K562 (cell line): ENCODE measurements at regions not wholly inside any gene's neighbourhood (a gene's known extent, or its start where the extent isn't known, plus 50 kb on each side); places are given as distances from the start of the nearest gene placed in this dataset.

Experiments used
- JUN ChIP-seq, 2 experiments: sonication (generic) in 1 of 2; formaldehyde crosslinking in 1 of 2; IDR thresholded peaks; 2 replicates each; pipeline versions ENCODE4 v1.6.1 to v1.8.0; 2012 to 2022; ENCODE audit warnings: borderline replicate concordance in 2 of 2, mild to moderate bottlenecking in 2 of 2, improper control_type of control experiment in 1 of 2, low read depth in 1 of 2, low read length in 1 of 2, missing genetic modification reagents in 1 of 2
- KDM1A ChIP-seq, 2 experiments: fragments of 450-650 bp; IDR thresholded peaks; 2 replicates each; pipeline ENCODE4 v1.6.1; 2016; ENCODE audit warnings: mild to moderate bottlenecking in 2 of 2
- RAD21 ChIP-seq, 2 experiments: fragments of 250-450 bp in 1 of 2; fragments of 450-650 bp in 1 of 2; sonication (Bioruptor Pico) in 1 of 2; formaldehyde crosslinking in 1 of 2; IDR thresholded peaks in 1 of 2; conservative IDR thresholded peaks in 1 of 2; 2 replicates each; pipeline versions ENCODE4 v1.4.0 to v1.8.0; 2020 to 2022; ENCODE audit warnings: mild to moderate bottlenecking in 2 of 2, moderate library complexity in 1 of 2
- RAD51 ChIP-seq: fragments of 450-650 bp; IDR thresholded peaks from 2 replicates; pipeline ENCODE4 v1.7.1; 2016; ENCODE audit warnings: low read depth, mild to moderate bottlenecking, borderline replicate concordance
- SMC3 ChIP-seq: conservative IDR thresholded peaks from 2 replicates; pipeline ENCODE4 v1.6.1; 2011; ENCODE audit warnings: low read depth, low read length, improper control_type of control experiment; ENCODE audit not compliant: insufficient read depth
- USF2 ChIP-seq: sonication (generic); formaldehyde crosslinking; IDR thresholded peaks from 2 replicates; pipeline ENCODE4 v1.5.0; 2020; ENCODE audit warnings: missing genetic modification reagents
- ZNF143 ChIP-seq: sonication (generic); formaldehyde crosslinking; IDR thresholded peaks from 2 replicates; pipeline ENCODE4 v1.9.0; 2022; ENCODE audit warnings: mild to moderate bottlenecking, missing genetic modification reagents
- ZNF311 ChIP-seq: fragments of 250-450 bp; sonication (Bioruptor Pico); IDR thresholded peaks from 2 replicates; pipeline ENCODE4 v1.4.0; 2020; ENCODE audit warnings: mild to moderate bottlenecking, moderate library complexity
- ZNF780A ChIP-seq: fragments of 250-450 bp; sonication (Bioruptor Pico); IDR thresholded peaks from 2 replicates; pipeline ENCODE4 v1.5.0; 2021; ENCODE audit warnings: mild to moderate bottlenecking

GRCh38 chr9:94182532-94182931, 76.6 kb upstream of the ZNF169 start:
- TF ChIP-seq SMC3 = no peak
- TF ChIP-seq ZNF780A (CRISPR knock-in tag) = no peak
- TF ChIP-seq ZNF143 (CRISPR knock-in tag) = no peak
- no peak for TF ChIP-seq RAD51
- TF ChIP-seq USF2 (CRISPR knock-in tag) = no peak
- TF ChIP-seq JUN (IDR thresholded peaks at IDR 0.05; ENCODE audit: borderline replicate concordance, low read depth, low read length) = no peak
- TF ChIP-seq JUN (CRISPR knock-in tag; IDR thresholded peaks at IDR 0.05; ENCODE audit: borderline replicate concordance) = no peak
- no peak for TF ChIP-seq KDM1A (IDR thresholded peaks at IDR 0.05)
- no peak for TF ChIP-seq RAD21 (CRISPR knock-in tag; conservative IDR thresholded peaks at IDR 0.05 in 1 of 2, IDR thresholded peaks at IDR 0.05 in 1 of 2)
- TF ChIP-seq ZNF311 (CRISPR knock-in tag) = no peak
